Thoracic aorta (tissue), 2 donors: ENCODE measurements at regions not wholly inside any gene's neighbourhood (a gene's known extent, or its start where the extent isn't known, plus 50 kb on each side); places are given as distances from the start of the nearest gene placed in this dataset.

Source experiments
- ATAC-seq: fragments of 150-250 bp; one replicate; pipeline ENCODE4 v1.8.0; 2017; ENCODE audit warnings: low read depth; ENCODE audit not compliant: insufficient number of reproducible peaks, low FRiP score
- DNase-seq: peaks from one replicate; pipeline ENCODE4 v3.0.0-alpha.2; 2020; ENCODE audit warnings: low spot score
- H3K27ac ChIP-seq, 2 donors: fragments of 200-600 bp; sonication (generic); 1 replicate in 1 of 2; 2 replicates in 1 of 2; pipeline ENCODE4 v1.5.1; 2016; ENCODE audit warnings: mild to moderate bottlenecking in 2 of 2, moderate library complexity in 2 of 2
- H3K27me3 ChIP-seq: fragments of 200-600 bp; sonication (generic); replicated peaks from 2 replicates; pipeline ENCODE4 v1.6.0; 2016; ENCODE audit warnings: mild to moderate bottlenecking; ENCODE audit not compliant: insufficient read depth
- H3K36me3 ChIP-seq: fragments of 200-600 bp; sonication (generic); one replicate; pipeline ENCODE4 v1.5.1; 2016
- H3K4me1 ChIP-seq, 2 donors: fragments of 200-600 bp; sonication (generic); 1 replicate in 1 of 2; 2 replicates in 1 of 2; pipeline versions ENCODE4 v1.5.1 to v1.6.0; 2016; ENCODE audit warnings: low read depth in 2 of 2, mild to moderate bottlenecking in 1 of 2; ENCODE audit not compliant: control insufficient read depth in 1 of 2
- H3K4me3 ChIP-seq: fragments of 200-600 bp; sonication (generic); 2 replicates; pipeline ENCODE4 v1.5.1; 2016; ENCODE audit warnings: mild to moderate bottlenecking
- H3K9me3 ChIP-seq: fragments of 200-600 bp; sonication (generic); 2 replicates; pipeline ENCODE4 v1.5.1; 2016
- TF ChIP-seq, protein P1 (sequence below): fragments of 200-600 bp; sonication (generic); IDR thresholded peaks from one replicate; pipeline ENCODE4 v1.5.1; 2019; ENCODE audit warnings: antibody characterized with exemption

DNA sequence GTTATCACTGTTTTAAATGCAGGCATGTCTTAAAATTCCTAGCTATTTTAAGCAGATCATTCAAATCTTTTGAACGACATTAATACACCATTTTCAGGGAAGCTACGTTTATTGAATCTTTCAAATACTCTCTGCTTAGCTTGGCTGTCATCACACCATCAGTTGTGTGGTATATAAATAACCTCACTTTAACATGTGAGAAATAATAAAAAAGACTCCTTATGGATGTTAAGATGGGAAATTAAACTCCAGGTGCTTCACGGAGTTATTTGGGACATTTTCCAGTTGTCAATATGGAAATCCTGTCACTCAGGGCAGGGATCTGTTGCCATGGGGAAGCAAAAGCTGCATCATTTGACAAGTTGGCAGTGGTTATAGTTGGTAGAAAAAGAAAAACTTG lies 649.2 kb upstream of the CDH2 start:
- ATAC-seq (no peak), DNase-seq (no peak)
- no peaks in the 10 kb centered on the region for H3K36me3 ChIP-seq
- H3K27me3 ChIP-seq, result no peaks in the 10 kb centered on the region
- no peaks in the 10 kb centered on the region for H3K4me1 ChIP-seq
- H3K4me3 ChIP-seq, result no peak overlapping the region
- H3K27ac ChIP-seq, result no peak overlapping the region
- TF ChIP-seq, protein P1, sequence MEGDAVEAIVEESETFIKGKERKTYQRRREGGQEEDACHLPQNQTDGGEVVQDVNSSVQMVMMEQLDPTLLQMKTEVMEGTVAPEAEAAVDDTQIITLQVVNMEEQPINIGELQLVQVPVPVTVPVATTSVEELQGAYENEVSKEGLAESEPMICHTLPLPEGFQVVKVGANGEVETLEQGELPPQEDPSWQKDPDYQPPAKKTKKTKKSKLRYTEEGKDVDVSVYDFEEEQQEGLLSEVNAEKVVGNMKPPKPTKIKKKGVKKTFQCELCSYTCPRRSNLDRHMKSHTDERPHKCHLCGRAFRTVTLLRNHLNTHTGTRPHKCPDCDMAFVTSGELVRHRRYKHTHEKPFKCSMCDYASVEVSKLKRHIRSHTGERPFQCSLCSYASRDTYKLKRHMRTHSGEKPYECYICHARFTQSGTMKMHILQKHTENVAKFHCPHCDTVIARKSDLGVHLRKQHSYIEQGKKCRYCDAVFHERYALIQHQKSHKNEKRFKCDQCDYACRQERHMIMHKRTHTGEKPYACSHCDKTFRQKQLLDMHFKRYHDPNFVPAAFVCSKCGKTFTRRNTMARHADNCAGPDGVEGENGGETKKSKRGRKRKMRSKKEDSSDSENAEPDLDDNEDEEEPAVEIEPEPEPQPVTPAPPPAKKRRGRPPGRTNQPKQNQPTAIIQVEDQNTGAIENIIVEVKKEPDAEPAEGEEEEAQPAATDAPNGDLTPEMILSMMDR, result no peak
- no peaks in the 10 kb centered on the region for H3K9me3 ChIP-seq

DNA sequence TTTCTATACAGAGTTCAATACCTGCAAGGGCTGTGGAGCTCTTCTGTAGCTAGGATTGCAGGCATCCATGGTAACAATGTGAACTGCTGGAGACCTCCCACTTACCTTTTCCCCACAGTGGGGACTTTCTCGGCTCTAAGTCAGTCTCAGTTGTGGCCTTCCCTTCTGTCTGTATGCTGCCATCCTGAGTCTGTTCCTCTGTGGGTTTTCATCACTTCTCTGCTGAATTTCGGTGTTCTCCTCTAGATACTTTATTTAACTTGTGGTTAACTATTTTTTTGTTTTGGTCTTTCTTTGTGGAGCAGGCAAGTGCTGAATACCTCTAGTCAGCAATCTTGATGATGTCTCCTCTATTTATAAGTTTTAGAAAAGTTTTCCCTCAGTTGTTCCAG lies 647.2 kb upstream of the CDH2 start:
- ATAC-seq (no peak), DNase-seq (no peak)
- Histone ChIP-seq H3K27ac (no peak overlapping the region), H3K36me3 (no peaks in the 10 kb centered on the region), H3K27me3 (no peaks in the 10 kb centered on the region), H3K4me1 (no peaks in the 10 kb centered on the region), H3K9me3 (no peaks in the 10 kb centered on the region), H3K4me3 (no peak overlapping the region)
- TF ChIP-seq, protein P1, result no peak

DNA sequence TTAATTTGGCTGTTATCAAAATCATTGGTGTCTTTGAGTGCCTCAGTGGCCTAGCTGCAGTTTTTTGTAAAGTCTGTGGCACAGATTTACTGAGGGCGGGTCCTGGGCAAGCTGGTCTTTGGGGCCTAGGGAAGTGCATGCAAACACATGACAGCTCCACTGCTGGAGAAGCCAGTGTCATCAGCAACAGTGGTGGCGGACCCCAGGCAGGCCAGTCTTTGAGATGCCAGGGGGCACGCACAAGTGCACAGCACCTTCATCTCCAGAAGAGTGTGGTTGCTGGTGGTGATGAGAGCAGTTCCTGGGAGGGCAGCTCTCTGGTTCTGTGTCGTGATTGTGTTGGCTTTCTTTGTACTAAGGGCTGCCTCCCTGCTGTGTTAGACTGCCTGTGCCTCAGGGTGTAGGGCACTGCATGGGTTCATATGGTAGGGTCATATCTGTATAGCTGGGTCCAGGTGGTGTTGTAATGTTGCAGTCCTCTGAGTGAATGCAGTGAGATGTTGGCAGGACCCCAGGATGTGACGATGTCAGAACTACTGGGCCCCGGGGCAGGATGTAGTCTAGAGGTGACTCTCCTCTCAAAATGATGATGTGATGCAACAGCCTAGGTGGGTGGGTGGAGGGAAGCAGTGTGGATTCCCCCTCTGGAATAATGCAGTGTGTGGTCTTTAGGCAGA lies 646.7 kb upstream of the CDH2 start:
- no peaks in the 10 kb centered on the region for H3K9me3 ChIP-seq
- no peaks in the 10 kb centered on the region for H3K27me3 ChIP-seq
- no peak overlapping the region for H3K27ac ChIP-seq
- no peaks in the 10 kb centered on the region for H3K4me1 ChIP-seq
- no peak for ATAC-seq
- TF ChIP-seq, protein P1, result no peak
- no peak for DNase-seq
- H3K4me3 ChIP-seq, result no peak overlapping the region
- H3K36me3 ChIP-seq, result no peaks in the 10 kb centered on the region

DNA sequence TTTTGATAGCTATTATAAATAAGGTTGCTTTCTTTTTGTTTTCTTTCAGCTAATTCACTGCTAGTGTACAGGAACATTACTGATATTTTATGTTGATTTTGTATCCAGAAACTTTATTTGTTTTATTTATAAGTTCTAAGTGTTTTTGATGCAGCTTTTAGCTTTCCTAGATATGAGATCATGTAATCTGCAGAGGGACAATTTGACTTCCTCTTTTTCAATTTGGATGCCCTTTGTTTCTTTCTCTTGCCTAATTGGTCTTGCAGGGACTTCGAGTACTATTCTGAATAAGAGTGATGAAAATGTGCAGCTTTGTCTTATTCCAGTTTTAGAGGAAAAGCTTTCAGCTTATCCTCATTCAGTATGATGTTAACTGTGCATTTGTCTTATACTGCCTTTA lies 643.4 kb upstream of the CDH2 start:
- ATAC-seq, result no peak
- H3K4me1 ChIP-seq, result peaks cover 4% of the 10 kb centered on the region in 2 donors
- H3K4me3 ChIP-seq, result no peak overlapping the region
- H3K9me3 ChIP-seq, result no peaks in the 10 kb centered on the region
- no peaks in the 10 kb centered on the region for H3K27me3 ChIP-seq
- DNase-seq, result no peak
- H3K36me3 ChIP-seq, result no peaks in the 10 kb centered on the region
- TF ChIP-seq, protein P1, result no peak
- no peak overlapping the region for H3K27ac ChIP-seq

DNA sequence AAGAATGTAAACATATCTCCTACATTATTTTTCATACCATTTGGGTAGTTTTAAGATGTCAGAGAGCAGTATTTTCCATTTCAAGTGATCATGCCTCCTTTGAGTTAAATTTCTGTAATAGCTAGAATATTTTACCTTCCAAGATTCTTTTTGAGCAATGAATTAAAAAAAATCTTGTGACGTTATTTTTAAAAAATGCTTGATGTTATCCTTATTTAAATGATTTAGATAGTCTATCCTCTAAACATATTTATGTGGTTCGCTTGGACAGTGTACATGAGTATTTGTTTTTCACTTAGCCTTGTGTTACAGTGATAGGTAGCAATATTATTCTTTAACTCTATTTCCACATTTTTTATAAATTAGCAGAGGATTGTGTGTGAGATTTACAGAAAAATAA lies 639.2 kb upstream of the CDH2 start:
- TF ChIP-seq, protein P1, result no peak
- Histone ChIP-seq H3K4me1 (peaks cover 4% of the 10 kb centered on the region in 2 donors), H3K27me3 (no peaks in the 10 kb centered on the region), H3K27ac (no peak overlapping the region), H3K4me3 (no peak overlapping the region), H3K9me3 (no peaks in the 10 kb centered on the region), H3K36me3 (no peaks in the 10 kb centered on the region)
- ATAC-seq, result no peak
- no peak for DNase-seq
